Globus pallidus (tissue), 1 donor: ENCODE measurements at regions not wholly inside any gene's neighbourhood (a gene's known extent, or its start where the extent isn't known, plus 50 kb on each side); places are given as distances from the start of the nearest gene placed in this dataset.
"Not testable (repeated sequence)": the region's sequence is repeated elsewhere in the genome, so short reads cannot be mapped to it uniquely, and the experiment has no call there.

Source experiments
- DNase-seq: peaks from one replicate; pipeline ENCODE4 v3.0.0-alpha.2; 2015; ENCODE audit warnings: low spot score

DNA sequence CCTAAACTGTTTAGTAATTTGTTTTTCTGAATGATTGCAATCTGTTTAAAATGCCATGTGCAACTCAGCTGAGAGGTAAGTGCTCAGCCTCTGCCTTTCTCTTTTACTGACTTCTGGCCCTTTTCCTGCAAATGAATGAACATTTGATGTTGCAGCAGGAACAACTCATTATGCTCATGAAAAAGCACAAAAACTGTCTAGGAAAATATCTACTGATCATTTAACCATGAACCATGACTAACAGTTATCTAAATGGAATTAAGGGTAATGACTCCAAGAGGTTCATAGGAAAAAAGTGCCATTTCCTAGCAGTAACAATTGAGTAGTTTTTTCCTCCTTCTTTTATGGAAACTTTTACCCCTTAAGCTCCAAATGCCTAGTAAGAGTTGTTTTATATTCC lies 70.6 kb upstream of the ANKH start:
- no peak for DNase-seq

DNA sequence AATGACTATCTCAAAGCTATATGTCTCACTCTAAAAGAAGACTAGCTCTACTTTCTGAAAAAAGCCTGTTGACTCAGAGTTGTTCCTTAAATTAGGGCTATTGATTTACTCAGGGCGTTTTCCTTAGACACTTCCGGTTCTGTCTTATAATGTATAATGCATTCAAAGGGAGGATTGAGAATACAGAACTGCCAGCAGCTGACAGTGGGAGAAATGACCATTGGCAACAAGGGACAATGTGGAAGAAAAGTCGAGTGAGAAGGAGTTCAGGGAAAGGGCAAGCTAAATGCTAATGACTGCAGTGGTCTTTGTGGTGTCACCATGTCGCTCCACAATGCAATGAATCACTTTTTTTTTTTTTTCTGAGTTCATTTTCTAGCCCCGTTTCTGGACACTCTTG lies 65.7 kb upstream of the ANKH start:
- DNase-seq: no peak

DNA sequence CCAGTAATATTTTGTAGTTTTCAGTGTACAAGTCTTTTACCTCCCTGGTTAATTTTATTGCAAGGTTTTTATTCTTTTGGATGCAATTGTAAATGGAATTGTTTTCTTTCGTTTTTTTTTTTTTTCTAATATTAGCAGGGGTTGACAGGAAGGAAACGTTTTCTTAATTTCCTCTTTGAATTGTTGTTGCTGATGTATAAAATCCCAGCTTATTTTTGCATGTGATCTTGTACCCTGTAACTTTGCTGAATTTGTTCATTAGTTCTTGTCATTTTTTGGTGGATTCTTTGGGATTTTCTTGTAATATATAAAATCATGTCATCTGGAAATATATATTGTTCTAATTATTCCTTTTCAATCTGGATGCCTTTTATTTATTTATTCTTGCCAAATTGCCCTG lies 65.0 kb upstream of the ANKH start:
- DNase-seq: no peak

DNA sequence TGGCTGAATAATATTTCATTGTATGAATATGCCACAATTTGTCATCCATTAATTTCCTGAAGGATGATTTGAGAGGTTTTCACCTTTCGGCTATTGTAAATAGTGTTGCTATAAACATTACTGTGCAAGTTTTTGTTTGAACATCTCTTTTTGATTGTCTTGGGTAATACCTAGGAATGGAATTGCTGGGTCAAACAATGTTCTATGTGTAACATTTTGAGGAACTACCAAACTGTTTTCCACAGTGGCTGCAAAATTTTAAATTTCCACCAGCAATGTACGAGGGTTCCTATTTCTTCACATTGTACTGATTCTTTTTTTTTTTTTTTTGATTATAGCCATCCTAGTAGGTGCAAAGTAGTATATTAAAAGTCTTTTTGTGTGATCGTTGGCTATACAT lies 63.8 kb upstream of the ANKH start:
- no peak for DNase-seq

DNA sequence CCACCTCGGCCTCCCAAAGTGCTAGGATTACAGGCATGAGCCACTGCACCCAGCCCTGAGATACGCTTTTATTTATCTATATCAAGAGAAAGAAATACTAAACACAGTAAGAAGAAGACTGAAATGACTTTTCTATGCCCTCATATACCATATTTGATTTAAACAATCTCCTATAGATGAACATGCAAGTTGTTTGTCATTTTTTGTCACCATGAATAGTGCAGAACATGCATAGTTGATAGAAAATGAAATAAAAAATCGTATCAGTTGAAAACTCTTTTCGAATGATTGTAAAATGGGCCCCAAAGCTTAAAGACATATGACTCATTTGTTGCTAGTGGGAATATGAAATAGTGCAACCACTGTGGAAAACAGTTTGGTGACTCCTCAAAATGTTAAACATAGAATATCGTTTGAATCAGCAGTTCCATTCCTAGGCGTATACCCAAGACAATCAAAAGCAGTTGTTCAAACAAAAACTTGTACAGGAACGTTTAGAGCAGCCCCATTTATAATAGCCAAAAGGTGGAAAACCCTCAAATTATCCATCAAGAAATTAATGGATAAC lies 61.4 kb upstream of the ANKH start:
- DNase-seq: no peak

DNA sequence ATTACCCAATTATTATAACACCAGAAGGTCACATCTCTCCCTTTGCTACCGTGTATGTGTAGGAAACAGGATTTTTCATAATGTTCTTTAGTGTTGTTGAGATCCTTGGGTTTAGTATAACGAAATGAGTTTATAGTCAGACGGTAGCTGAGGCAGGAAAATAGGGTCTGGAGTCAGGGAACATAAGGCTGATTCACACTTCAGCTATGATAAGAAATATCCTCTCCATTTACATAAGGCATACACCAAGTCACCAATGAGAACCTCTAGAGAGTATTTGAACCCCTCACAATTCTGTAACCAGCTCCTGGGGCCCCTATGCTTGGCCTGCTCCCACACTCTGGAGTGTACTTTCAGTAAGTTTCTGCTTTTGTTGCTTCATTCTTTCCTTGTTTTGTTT lies 58.9 kb upstream of the ANKH start:
- DNase-seq: no peak

DNA sequence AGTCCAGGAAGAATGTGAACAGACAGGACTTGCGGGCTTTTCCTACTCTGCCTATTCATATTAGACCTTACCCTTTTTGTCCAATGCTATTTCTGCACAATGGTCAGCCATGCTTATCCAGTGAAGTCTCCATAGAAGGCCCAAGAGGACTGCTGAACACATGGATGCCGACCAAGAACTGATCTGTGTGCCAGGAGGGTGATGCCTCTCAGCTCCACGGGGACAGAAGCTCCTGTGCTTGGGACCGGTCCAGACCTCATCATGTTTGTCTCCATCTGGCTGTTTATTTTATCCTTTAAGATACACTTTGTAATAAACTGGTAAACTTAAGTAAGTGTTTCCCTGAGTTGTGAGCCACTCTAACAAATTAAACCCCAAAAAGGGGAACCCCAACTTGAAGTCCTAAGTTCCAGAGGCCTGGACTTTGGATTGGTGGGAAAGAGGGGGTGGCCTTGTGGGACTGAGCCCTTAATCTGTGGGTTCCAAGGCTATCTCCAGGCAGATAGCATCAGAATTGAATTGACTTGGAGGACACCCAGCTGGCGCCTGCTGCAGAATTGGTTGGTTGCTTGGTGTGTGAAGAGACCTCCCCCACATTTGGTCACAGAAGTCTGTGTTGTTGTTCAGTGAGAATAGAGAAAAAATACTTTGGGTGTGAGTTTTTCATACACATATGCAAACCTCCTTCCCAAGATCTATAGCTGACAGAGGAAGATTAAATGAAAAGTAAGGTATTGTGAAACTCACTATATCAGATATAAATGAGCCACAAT lies 57.9 kb upstream of the ANKH start:
- no peak for DNase-seq

DNA sequence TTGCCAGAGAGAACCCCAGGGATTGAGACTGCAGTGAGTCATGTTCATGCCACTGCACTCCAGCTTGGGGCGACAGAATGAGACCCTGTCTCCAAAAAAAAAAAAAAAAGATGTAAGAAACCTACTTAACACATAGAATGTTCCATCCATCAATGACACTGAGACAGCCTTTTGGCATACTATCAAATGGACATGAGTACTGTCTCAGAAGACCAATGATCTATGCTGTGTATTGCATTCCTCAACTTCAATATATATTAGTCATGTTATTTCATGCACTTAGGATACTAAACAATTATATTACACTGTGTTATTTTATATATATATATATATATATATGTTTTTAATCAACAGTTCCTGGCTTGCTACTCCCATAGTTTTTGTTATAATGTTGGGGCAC lies 57.1 kb upstream of the ANKH start:
- DNase-seq: no peak

DNA sequence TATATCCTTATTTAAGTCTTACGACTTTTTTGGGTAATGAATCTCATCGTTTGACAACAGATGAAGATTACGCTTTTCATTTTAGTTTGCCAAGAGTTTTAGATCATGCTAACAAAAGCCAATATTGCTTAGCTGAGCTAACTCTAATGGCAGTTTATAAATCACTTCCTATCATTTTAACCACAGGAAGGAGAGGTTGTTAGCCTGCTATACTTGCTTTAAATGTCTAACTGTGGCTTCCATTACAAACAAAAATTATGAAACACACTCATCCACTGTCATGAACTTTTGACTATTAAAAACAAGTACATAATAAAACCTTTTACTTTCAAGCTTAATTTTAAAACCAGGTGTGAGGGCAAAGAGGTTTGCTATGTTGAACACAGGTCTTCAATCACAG lies 53.7 kb upstream of the ANKH start:
- no peak for DNase-seq

DNA sequence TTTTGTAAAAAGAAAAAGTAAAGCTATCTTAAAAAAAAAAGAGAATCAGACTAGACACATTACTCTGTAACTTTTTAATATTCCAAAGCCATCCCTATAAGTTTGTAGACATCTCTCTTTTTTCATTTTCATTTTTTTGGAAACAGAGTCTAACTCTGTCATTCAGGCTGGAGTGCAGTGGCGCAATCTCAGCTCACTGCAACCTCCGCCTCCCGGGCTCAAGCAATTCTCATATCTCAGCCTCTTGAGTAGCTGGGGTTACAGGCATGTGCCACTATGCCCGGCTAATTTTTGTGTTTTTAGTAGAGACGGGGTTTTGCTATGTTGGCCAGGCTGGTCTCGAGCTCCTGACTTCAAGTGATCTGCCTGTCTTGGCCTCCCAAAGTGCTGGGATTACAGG lies 51.4 kb upstream of the ANKH start:
- DNase-seq: not testable (repeated sequence)

DNA sequence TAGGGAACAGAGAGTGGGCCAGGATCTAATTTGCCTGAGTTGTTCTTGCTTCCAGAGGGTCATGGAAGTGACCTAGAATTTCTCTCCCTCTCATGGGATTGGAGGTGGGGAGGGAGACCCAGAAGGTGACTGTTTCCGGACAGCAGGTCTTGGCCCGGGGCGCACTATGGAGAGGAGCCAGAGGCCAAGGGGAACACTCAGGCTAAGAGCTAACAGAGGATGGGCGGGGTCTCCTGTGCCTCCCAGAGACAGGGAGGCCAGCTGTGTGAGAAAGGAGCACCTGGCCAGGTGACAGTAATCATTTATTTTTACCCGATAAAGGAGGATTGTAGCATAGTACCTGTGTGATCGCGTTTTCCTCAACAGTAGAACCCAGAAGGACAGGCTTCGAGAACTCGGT lies 50.9 kb upstream of the ANKH start:
- no peak for DNase-seq
